IPS-18a (cell line): ENCODE measurements at regions not wholly inside any gene's neighbourhood (a gene's known extent, or its start where the extent isn't known, plus 50 kb on each side); places are given as distances from the start of the nearest gene placed in this dataset.

ENCODE experiments used
- H3K27ac ChIP-seq: one replicate; pipeline ENCODE4 v1.5.1; 2013; ENCODE audit warnings: low read length
- H3K27me3 ChIP-seq: one replicate; pipeline ENCODE4 v1.6.1; 2013; ENCODE audit warnings: mild to moderate bottlenecking, low read length; ENCODE audit not compliant: control insufficient read depth, insufficient read depth
- H3K36me3 ChIP-seq: one replicate; pipeline ENCODE4 v1.6.1; 2013; ENCODE audit warnings: low read depth, low read length; ENCODE audit not compliant: control insufficient read depth
- H3K4me1 ChIP-seq: one replicate; pipeline ENCODE4 v1.6.1; 2013; ENCODE audit warnings: low read depth, low read length; ENCODE audit not compliant: control insufficient read depth
- H3K4me3 ChIP-seq: one replicate; pipeline ENCODE4 v1.5.1; 2013; ENCODE audit warnings: low read length
- H3K9ac ChIP-seq: one replicate; pipeline ENCODE4 v1.6.1; 2013; ENCODE audit warnings: mild to moderate bottlenecking, low read length, moderate library complexity
- H3K9me3 ChIP-seq: one replicate; pipeline ENCODE4 v1.6.1; 2013; ENCODE audit warnings: low read depth, low read length; ENCODE audit not compliant: control insufficient read depth

DNA sequence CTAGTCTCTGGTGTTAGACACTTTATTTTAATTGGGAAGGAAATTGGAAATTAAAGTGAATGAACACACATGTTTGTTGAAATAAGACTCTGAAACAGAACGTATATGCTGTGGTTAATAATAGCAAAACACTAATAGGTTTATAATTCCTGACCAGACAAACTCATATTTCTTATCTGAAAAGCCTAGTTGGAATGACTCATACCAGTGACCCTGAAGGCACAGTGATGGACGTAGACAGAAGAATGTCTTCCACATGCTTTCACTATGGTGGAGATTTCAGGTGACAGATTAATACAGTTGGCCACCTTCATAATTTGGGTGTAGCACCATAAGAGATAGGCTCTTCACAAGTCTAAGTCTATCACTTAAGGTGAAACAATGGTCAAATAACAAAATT lies 83.0 kb upstream of the COL11A1 start:
- no peaks in the 10 kb centered on the region for H3K9me3 ChIP-seq
- H3K4me3 ChIP-seq: no peak overlapping the region
- H3K4me1 ChIP-seq: no peaks in the 10 kb centered on the region
- no peak overlapping the region for H3K27ac ChIP-seq
- H3K36me3 ChIP-seq: no peaks in the 10 kb centered on the region
- H3K9ac ChIP-seq: no peak overlapping the region
- H3K27me3 ChIP-seq: no peaks in the 10 kb centered on the region

DNA sequence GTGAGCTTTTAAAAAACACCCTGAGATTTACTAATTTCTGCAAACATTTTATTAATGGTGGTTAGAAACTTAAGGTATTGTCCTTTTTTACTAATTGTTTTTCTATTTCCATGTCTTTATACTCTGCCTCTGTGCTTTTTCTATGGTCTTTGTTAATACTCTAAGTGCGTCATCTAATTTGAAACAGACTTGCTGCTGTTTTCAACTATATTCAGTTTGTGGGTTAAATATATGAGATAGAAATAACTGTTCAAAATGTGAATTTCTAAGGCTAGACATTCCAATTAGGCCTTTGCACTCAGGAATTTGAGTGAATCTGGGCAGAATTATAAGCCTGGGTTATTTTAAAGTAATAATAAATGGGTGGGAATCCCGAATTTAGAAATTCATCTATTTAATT lies 82.4 kb upstream of the COL11A1 start:
- Histone ChIP-seq H3K9me3 (no peaks in the 10 kb centered on the region), H3K9ac (no peak overlapping the region), H3K27ac (no peak overlapping the region), H3K4me3 (no peak overlapping the region), H3K4me1 (no peaks in the 10 kb centered on the region), H3K27me3 (no peaks in the 10 kb centered on the region), H3K36me3 (no peaks in the 10 kb centered on the region)

DNA sequence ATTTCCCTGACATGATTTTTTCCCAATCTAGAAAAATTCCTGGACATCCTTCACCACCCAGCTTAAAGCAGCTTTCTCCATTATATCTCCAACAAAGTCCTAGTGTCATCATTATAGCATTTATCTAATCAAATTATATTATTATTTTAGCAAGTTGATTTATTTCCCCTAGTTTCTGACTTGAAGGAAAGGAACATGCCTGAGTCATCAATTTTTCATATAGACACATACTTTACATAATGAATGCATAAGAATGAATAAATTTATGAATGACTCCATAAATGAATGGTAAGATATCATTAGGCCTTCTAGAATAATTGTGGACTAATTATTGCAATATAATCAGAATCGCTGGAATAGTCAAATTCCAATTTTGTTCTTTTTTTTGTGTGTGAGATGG lies 79.4 kb upstream of the COL11A1 start:
- Histone ChIP-seq H3K9ac (no peak overlapping the region), H3K9me3 (no peaks in the 10 kb centered on the region), H3K27ac (no peak overlapping the region), H3K36me3 (no peaks in the 10 kb centered on the region), H3K27me3 (no peaks in the 10 kb centered on the region), H3K4me1 (no peaks in the 10 kb centered on the region), H3K4me3 (no peak overlapping the region)

DNA sequence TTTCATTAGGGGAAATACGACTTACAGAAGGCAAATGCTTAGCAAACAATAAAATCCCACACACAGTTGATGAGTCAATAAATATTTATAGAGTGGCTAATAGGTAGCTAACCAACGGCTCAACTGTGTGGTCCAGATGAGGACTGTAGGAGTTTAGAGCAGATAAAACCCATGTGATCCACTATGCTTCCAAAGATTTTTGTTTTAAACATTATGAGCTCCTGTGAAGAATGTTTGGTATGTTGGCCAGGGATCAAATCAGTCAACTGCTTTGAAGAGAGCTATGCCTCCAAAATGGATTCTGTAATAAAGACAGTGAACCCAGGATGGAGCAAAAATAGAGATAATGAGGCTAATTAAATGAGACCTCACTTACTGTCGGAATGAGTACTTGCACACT lies 72.3 kb upstream of the COL11A1 start:
- Histone ChIP-seq H3K9ac (no peak overlapping the region), H3K4me3 (no peak overlapping the region), H3K27me3 (no peaks in the 10 kb centered on the region), H3K36me3 (no peaks in the 10 kb centered on the region), H3K9me3 (no peaks in the 10 kb centered on the region), H3K27ac (no peak overlapping the region), H3K4me1 (no peaks in the 10 kb centered on the region)

DNA sequence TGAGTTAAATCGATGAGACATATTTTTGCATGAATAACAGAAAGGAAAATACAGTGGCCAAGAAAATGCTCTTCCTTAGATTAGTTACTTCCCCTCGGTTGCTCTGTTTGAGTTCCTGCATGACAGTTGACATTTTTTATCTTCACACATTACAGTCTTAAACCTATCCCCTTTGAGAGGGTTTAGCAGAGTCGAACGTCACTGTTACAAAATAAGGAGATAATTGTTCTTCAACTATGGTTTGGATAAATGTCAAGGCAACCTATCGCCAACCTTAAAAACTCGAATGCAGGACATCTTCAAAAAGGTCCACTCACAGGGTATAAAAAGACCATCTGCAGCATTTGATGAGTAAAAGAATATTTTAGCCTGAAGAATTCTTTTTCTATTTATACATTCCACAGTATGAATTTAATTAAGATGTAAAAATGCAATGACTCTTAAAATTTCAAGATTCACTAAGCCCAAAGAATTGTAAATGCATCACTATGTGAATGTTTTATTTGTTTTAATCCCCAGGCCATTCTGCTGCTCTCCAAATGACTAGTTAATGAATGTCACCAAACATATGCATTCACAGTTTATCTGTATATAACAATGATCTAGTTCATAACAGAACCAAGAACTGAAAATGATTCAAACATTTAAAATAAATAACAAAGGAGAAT lies 68.9 kb upstream of the COL11A1 start:
- Histone ChIP-seq H3K4me3 (no peak overlapping the region), H3K36me3 (no peaks in the 10 kb centered on the region), H3K27me3 (no peaks in the 10 kb centered on the region), H3K9me3 (no peaks in the 10 kb centered on the region), H3K9ac (no peak overlapping the region), H3K4me1 (no peaks in the 10 kb centered on the region), H3K27ac (no peak overlapping the region)

DNA sequence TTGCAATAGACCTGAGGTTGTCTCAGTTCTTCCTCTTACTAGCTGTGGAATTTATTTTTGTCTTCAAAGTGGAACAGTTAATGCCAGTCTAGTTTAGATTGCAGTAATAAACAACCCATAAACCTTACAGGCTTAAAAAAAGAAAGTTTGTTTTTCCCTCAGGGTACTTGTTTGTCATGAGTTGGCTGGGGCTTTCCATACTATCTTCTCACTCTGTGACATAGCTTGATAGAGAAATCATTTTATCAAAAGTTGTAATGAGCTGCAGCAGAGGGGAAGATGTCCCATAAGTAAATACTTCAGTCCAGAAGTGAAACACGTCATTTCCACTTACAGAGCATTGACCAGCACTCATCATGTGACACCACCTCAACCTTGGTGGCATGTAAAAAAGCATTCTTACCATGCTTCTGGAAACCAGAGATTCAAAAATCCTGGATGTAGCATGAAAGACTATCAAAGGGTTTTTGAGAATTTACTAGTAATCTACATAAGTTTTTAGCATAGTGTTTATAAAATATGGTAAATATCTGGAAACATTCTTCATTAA lies 62.8 kb upstream of the COL11A1 start:
- Histone ChIP-seq H3K4me3 (no peak overlapping the region), H3K9ac (no peak overlapping the region), H3K27me3 (no peaks in the 10 kb centered on the region), H3K4me1 (no peaks in the 10 kb centered on the region), H3K36me3 (no peaks in the 10 kb centered on the region), H3K9me3 (no peaks in the 10 kb centered on the region), H3K27ac (no peak overlapping the region)

DNA sequence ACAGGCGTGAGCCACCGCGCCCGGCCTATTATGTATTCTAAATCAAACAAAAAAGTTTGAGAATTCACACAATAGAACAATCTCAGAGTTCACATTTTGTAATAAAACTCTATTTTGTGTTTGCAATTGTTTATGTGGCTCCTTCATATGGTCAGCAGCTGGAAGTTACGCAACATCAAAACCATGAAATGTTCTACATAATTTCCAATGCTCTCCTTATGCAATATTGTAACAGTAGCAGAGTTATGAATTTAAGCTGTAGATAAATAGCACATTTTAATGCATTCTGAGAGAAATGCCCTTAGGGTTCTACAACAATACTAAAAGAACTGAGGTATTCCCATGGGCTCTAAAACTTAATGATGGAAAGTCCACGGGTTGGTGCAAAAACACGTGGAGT lies 62.3 kb upstream of the COL11A1 start:
- Histone ChIP-seq H3K4me1 (no peaks in the 10 kb centered on the region), H3K36me3 (no peaks in the 10 kb centered on the region), H3K9me3 (no peaks in the 10 kb centered on the region), H3K9ac (no peak overlapping the region), H3K27ac (no peak overlapping the region), H3K4me3 (no peak overlapping the region), H3K27me3 (no peaks in the 10 kb centered on the region)

DNA sequence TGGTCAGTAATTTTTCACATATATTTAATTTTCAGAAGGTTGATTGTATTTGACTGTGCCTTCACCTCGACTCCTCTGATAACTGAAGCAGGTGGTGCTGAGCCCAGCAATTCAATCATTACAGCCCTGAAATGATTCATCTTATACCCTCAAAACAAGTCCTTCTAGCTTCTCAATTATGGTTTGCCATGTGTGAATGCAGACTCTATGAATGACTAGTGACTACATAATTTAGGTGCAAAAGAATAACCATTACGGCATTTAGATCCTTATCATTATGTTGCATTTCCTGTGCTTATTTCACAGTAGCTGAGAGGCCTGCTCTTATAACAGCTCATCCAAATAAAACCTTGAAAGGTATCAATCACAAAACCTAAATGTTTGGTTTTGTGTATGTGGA lies 54.0 kb upstream of the COL11A1 start:
- Histone ChIP-seq H3K4me3 (no peak overlapping the region), H3K36me3 (no peaks in the 10 kb centered on the region), H3K4me1 (no peaks in the 10 kb centered on the region), H3K27ac (no peak overlapping the region), H3K9ac (no peak overlapping the region), H3K27me3 (no peaks in the 10 kb centered on the region), H3K9me3 (no peaks in the 10 kb centered on the region)

DNA sequence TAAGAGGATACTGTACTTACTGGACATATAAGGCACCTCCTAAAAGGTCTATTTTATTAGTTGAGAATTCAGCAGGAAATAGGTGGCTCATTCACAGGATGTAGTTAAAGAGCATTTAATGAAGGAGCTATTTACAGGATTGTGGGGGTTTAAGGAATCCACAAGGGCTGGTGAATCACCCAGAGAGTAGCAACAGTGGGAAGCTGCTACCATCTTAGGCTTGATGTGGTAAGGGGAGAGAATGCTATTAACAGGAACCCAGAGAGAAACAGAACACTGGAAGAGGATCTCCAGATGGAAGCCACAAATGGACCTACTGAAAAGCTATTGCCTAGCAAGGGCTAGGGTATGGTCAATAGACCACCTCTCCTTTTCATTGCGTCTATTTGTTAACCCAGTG lies 52.0 kb upstream of the COL11A1 start:
- Histone ChIP-seq H3K27ac (no peak overlapping the region), H3K4me3 (no peak overlapping the region), H3K27me3 (no peaks in the 10 kb centered on the region), H3K9me3 (peaks cover 2% of the 10 kb centered on the region), H3K9ac (no peak overlapping the region), H3K36me3 (no peaks in the 10 kb centered on the region), H3K4me1 (no peaks in the 10 kb centered on the region)
